ENCODE measurements at regions not wholly inside any gene's neighbourhood (a gene's known extent, or its start where the extent isn't known, plus 50 kb on each side); places are given as distances from the start of the nearest gene placed in this dataset.

GRCh38 chr10:33478675-33479125, 144.2 kb upstream of the NRP1 start:
- TF ChIP-seq CTCF (IDR thresholded peaks at IDR 0.05) (no peak), ZFX (IDR thresholded peaks at IDR 0.05; ENCODE audit: borderline replicate concordance) (no peak)
